Thoracic aorta (tissue), 2 donors: ENCODE measurements at regions not wholly inside any gene's neighbourhood (a gene's known extent, or its start where the extent isn't known, plus 50 kb on each side); places are given as distances from the start of the nearest gene placed in this dataset.

ENCODE experiments used
- ATAC-seq: fragments of 150-250 bp; one replicate; pipeline ENCODE4 v1.8.0; 2017; ENCODE audit warnings: low read depth; ENCODE audit not compliant: insufficient number of reproducible peaks, low FRiP score
- DNase-seq: peaks from one replicate; pipeline ENCODE4 v3.0.0-alpha.2; 2020; ENCODE audit warnings: low spot score
- H3K27ac ChIP-seq, 2 donors: fragments of 200-600 bp; sonication (generic); 1 replicate in 1 of 2; 2 replicates in 1 of 2; pipeline ENCODE4 v1.5.1; 2016; ENCODE audit warnings: mild to moderate bottlenecking in 2 of 2, moderate library complexity in 2 of 2
- H3K27me3 ChIP-seq: fragments of 200-600 bp; sonication (generic); replicated peaks from 2 replicates; pipeline ENCODE4 v1.6.0; 2016; ENCODE audit warnings: mild to moderate bottlenecking; ENCODE audit not compliant: insufficient read depth
- H3K36me3 ChIP-seq: fragments of 200-600 bp; sonication (generic); one replicate; pipeline ENCODE4 v1.5.1; 2016
- H3K4me1 ChIP-seq, 2 donors: fragments of 200-600 bp; sonication (generic); 1 replicate in 1 of 2; 2 replicates in 1 of 2; pipeline versions ENCODE4 v1.5.1 to v1.6.0; 2016; ENCODE audit warnings: low read depth in 2 of 2, mild to moderate bottlenecking in 1 of 2; ENCODE audit not compliant: control insufficient read depth in 1 of 2
- H3K4me3 ChIP-seq: fragments of 200-600 bp; sonication (generic); 2 replicates; pipeline ENCODE4 v1.5.1; 2016; ENCODE audit warnings: mild to moderate bottlenecking
- H3K9me3 ChIP-seq: fragments of 200-600 bp; sonication (generic); 2 replicates; pipeline ENCODE4 v1.5.1; 2016
- TF ChIP-seq, protein P1 (sequence below): fragments of 200-600 bp; sonication (generic); IDR thresholded peaks from one replicate; pipeline ENCODE4 v1.5.1; 2019; ENCODE audit warnings: antibody characterized with exemption

DNA sequence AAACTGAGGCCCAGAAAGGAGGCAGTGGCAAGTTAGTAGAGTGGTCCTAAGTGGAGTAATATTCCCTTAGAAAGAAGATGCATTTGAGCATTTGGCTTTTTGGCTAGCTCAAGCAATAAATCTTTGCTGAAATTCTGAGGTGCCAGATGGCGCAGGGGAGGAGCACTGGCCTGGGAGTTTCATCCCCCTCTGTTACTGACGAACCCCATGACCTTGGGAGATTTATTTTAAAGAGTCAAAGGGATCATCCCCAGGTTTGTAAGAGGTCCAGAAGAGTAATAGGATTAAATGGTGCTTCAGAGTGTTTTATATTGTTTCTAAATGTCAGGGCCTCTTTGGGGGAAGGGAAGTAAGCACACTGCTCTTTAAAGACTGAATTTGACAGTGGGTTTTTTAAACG lies 85.1 kb upstream of the PIAS1 start:
- Histone ChIP-seq H3K4me3 (no peak overlapping the region), H3K36me3 (no peaks in the 10 kb centered on the region), H3K4me1 (peaks cover 2 to 31% of the 10 kb centered on the region in 2 donors), H3K27me3 (no peaks in the 10 kb centered on the region), H3K9me3 (no peaks in the 10 kb centered on the region), H3K27ac (no peak overlapping the region)
- ATAC-seq (no peak), DNase-seq (no peak)
- TF ChIP-seq, protein P1, sequence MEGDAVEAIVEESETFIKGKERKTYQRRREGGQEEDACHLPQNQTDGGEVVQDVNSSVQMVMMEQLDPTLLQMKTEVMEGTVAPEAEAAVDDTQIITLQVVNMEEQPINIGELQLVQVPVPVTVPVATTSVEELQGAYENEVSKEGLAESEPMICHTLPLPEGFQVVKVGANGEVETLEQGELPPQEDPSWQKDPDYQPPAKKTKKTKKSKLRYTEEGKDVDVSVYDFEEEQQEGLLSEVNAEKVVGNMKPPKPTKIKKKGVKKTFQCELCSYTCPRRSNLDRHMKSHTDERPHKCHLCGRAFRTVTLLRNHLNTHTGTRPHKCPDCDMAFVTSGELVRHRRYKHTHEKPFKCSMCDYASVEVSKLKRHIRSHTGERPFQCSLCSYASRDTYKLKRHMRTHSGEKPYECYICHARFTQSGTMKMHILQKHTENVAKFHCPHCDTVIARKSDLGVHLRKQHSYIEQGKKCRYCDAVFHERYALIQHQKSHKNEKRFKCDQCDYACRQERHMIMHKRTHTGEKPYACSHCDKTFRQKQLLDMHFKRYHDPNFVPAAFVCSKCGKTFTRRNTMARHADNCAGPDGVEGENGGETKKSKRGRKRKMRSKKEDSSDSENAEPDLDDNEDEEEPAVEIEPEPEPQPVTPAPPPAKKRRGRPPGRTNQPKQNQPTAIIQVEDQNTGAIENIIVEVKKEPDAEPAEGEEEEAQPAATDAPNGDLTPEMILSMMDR, result no peak

GRCh38 chr15:67969892-67970291 lies 84.2 kb upstream of the PIAS1 start:
- H3K9me3 ChIP-seq, result no peaks in the 10 kb centered on the region
- no peaks in the 10 kb centered on the region for H3K27me3 ChIP-seq
- H3K27ac ChIP-seq, result no peak overlapping the region
- DNase-seq (no peak), ATAC-seq (no peak)
- H3K4me3 ChIP-seq, result no peak overlapping the region
- TF ChIP-seq, protein P1, result no peak
- H3K36me3 ChIP-seq, result no peaks in the 10 kb centered on the region
- H3K4me1 ChIP-seq, result peaks cover 2 to 31% of the 10 kb centered on the region in 2 donors

- no peak for ATAC-seq
- Histone ChIP-seq H3K27ac (no peak overlapping the region), H3K4me3 (no peak overlapping the region), H3K27me3 (no peaks in the 10 kb centered on the region), H3K4me1 (peaks cover 2 to 26% of the 10 kb centered on the region in 2 donors), H3K9me3 (no peaks in the 10 kb centered on the region), H3K36me3 (no peaks in the 10 kb centered on the region)
- TF ChIP-seq, protein P1, result no peak
- DNase-seq, result no peak
These were observed 81.7 kb upstream of the PIAS1 start for GRCh38 chr15:67972377-67972776.

DNA sequence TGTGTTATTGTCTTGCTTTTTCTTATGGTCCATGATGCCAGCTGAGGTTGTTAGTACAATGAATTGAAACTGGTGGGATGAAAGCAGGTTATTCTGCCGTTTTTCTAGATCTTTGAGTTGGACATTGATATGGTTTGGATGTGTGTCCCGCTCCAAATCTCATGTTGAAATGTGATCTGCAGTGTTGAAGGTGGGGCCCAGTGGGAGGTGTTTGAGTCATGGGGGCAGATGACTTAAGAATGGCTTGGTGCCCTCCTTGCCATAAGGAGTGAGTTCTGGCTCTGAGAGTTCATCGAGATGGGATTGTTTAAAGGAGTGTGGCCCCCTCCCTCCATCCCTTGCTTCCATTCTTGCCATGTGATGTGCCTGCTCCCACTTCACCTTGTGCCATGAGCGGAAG lies 80.3 kb upstream of the PIAS1 start:
- DNase-seq, result no peak
- H3K27me3 ChIP-seq, result no peaks in the 10 kb centered on the region
- peaks cover 0 to 12% of the 10 kb centered on the region in 2 donors for H3K4me1 ChIP-seq
- TF ChIP-seq, protein P1, result no peak
- no peak overlapping the region for H3K27ac ChIP-seq
- H3K4me3 ChIP-seq, result no peak overlapping the region
- H3K36me3 ChIP-seq, result no peaks in the 10 kb centered on the region
- ATAC-seq, result no peak
- no peaks in the 10 kb centered on the region for H3K9me3 ChIP-seq

DNA sequence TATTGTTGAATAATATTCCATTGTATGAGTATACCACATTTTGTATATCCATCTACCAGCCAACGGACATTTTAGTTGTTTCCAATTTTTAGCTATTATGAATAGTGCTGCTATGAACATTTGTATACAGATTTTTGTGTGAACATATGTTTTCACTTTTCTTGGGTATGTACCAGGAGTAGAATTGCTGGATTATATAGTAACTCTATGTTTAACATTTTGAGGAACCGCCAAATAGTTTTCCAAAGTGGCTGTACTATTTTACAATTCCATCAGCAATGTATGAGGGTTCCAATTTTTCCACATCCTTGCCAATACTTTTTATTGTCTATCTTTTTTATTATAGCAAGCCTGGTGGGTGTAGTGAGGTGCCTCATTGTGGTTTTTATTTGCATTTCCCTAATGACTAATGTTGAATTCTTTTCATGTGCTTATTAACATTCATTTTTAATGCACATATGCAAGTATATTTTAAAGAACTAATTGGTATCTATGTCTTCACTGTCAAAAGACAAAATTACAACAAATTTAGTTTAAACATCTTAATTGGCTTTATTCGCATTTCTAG lies 77.5 kb upstream of the PIAS1 start:
- Histone ChIP-seq H3K27me3 (no peaks in the 10 kb centered on the region), H3K27ac (no peak overlapping the region), H3K9me3 (no peaks in the 10 kb centered on the region), H3K4me1 (peaks cover 0 to 9% of the 10 kb centered on the region in 2 donors), H3K4me3 (no peak overlapping the region), H3K36me3 (no peaks in the 10 kb centered on the region)
- no peak for DNase-seq
- ATAC-seq, result no peak
- TF ChIP-seq, protein P1, result no peak
